ENCODE measurements at regions not wholly inside any gene's neighbourhood (a gene's known extent, or its start where the extent isn't known, plus 50 kb on each side); places are given as distances from the start of the nearest gene placed in this dataset.

- no peak for TF ChIP-seq CTCF (IDR thresholded peaks at IDR 0.05; ENCODE audit: control extremely low read depth in 1 of 3, insufficient read depth in 1 of 3, low read depth in 1 of 3, low read length in 3 of 3)
- no peak for TF ChIP-seq HDAC6 (IDR thresholded peaks at IDR 0.05; ENCODE audit: low read depth, low read length)
- TF ChIP-seq RXRA (IDR thresholded peaks at IDR 0.05; ENCODE audit: insufficient read depth, low read depth, low read length), result no peak
- TF ChIP-seq HDAC2 (IDR thresholded peaks at IDR 0.05; ENCODE audit: borderline replicate concordance in 1 of 2, low read depth in 2 of 2, low read length in 2 of 2), result no peak
- no peak for TF ChIP-seq RAD21 (IDR thresholded peaks at IDR 0.05 in 1 of 2, conservative IDR thresholded peaks at IDR 0.05 in 1 of 2; ENCODE audit: low read depth in 2 of 2, low read length in 2 of 2)
- TF ChIP-seq CHD2 (IDR thresholded peaks at IDR 0.05; ENCODE audit: low read length), result no peak
- no peak for TF ChIP-seq EZH2 (IDR thresholded peaks at IDR 0.05; ENCODE audit: low read depth, low read length, severe bottlenecking)
- no peak for TF ChIP-seq ASH2L (IDR thresholded peaks at IDR 0.05; ENCODE audit: low read length)
- TF ChIP-seq MAFK (IDR thresholded peaks at IDR 0.05; ENCODE audit: low read depth, low read length), result no peak
- no peak for TF ChIP-seq KDM5A (IDR thresholded peaks at IDR 0.05; ENCODE audit: low read length)
- no peak for TF ChIP-seq ZNF274 (IDR thresholded peaks at IDR 0.05; ENCODE audit: borderline replicate concordance, extremely low read depth, low read length)
Observed at GRCh38 chr1:239507826-239508225, 121.5 kb downstream of the CHRM3 start.

Data from H1 (cell line).